Caco-2 (cell line): ENCODE measurements at regions not wholly inside any gene's neighbourhood (a gene's known extent, or its start where the extent isn't known, plus 50 kb on each side); places are given as distances from the start of the nearest gene placed in this dataset.

Experiments
- BruUV-seq: library from RNA; stranded (reverse); fragments of 400-500 nt; replicated peaks from 2 replicates; lab custom pipeline; 2021; lab: Mats Ljungman, UMichigan
- CTCF ChIA-PET: fragments of 300-600 bp; sonication (Branson Sonifier 250); formaldehyde crosslinking; loops from one replicate; lab custom pipeline; 2022; ENCODE audit warnings: antibody characterized with exemption; lab: Charles Lee
- POLR2A ChIA-PET: fragments of 300-600 bp; sonication (Branson Sonifier 250); formaldehyde crosslinking; loops from one replicate; lab custom pipeline; 2022; ENCODE audit warnings: antibody characterized with exemption; lab: Charles Lee
- DNase-seq, 2 experiments: peaks; one replicate each; pipeline versions ENCODE4 v3.0.0 to v3.0.0-alpha.2; 2020 to 2022
- H3K27me3 ChIP-seq: replicated peaks from 2 replicates; pipeline ENCODE4 v1.6.0; 2011; ENCODE audit warnings: low read length; ENCODE audit not compliant: control insufficient read depth, insufficient read depth
- H3K36me3 ChIP-seq: 2 replicates; pipeline ENCODE4 v1.5.1; 2011; ENCODE audit warnings: low read length; ENCODE audit not compliant: control insufficient read depth, insufficient read depth
- H3K4me1 ChIP-seq: fragments of 250-450 bp; sonication (Bioruptor Pico); 2 replicates; pipeline ENCODE4 v1.5.1; 2020; ENCODE audit warnings: mild to moderate bottlenecking
- H3K4me3 ChIP-seq: 2 replicates; pipeline ENCODE4 v1.5.1; 2011; ENCODE audit warnings: low read depth, mild to moderate bottlenecking, control low read depth, low read length
- H3K9me3 ChIP-seq: fragments of 250-450 bp; sonication (Bioruptor Pico); 2 replicates; pipeline ENCODE4 v1.5.1; 2020; ENCODE audit warnings: mild to moderate bottlenecking, moderate library complexity
- H3K27ac Mint-ChIP-seq: one replicate; pipeline ENCODE4 v1.8.0; 2022; ENCODE audit warnings: mixed read lengths; ENCODE audit not compliant: unreplicated experiment
- H3K27me3 Mint-ChIP-seq: one replicate; pipeline ENCODE4 v1.8.0; 2022; ENCODE audit warnings: mixed read lengths; ENCODE audit not compliant: insufficient read depth, unreplicated experiment
- H3K36me3 Mint-ChIP-seq: one replicate; pipeline ENCODE4 v1.8.0; 2022; ENCODE audit warnings: mild to moderate bottlenecking, mixed read lengths; ENCODE audit not compliant: insufficient read depth, unreplicated experiment
- H3K4me1 Mint-ChIP-seq: one replicate; pipeline ENCODE4 v1.8.0; 2022; ENCODE audit warnings: low read depth, mixed read lengths; ENCODE audit not compliant: unreplicated experiment
- H3K4me3 Mint-ChIP-seq: one replicate; pipeline ENCODE4 v1.8.0; 2022; ENCODE audit warnings: mild to moderate bottlenecking, moderate library complexity, mixed read lengths; ENCODE audit not compliant: unreplicated experiment
- H3K9me3 Mint-ChIP-seq: one replicate; pipeline ENCODE4 v1.8.0; 2022; ENCODE audit warnings: mixed read lengths; ENCODE audit not compliant: unreplicated experiment
- CTCF ChIP-seq, 2 experiments: fragments of 200-600 bp in 1 of 2; IDR thresholded peaks; 1 replicate in 1 of 2; 2 replicates in 1 of 2; pipeline versions ENCODE4 v1.5.1 to v1.8.0; 2011 to 2022; ENCODE audit warnings: antibody characterized with exemption in 1 of 2, control low read depth in 1 of 2, inconsistent platforms in 1 of 2, low read depth in 1 of 2, low read length in 1 of 2, mild to moderate bottlenecking in 1 of 2, moderate library complexity in 1 of 2; ENCODE audit not compliant: insufficient read depth in 1 of 2, severe bottlenecking in 1 of 2, unreplicated experiment in 1 of 2
- intact Hi-C: fragments of 100-400 bp; cut with micrococcal nuclease; formaldehyde crosslinking; loops from one replicate; pipeline ENCODE4 v1.10.0; 2022; ENCODE audit not compliant: unreplicated experiment

- no peaks in the 10 kb centered on the region for H3K9me3 Mint-ChIP-seq
- BruUV-seq = no TSS peak
- no peaks in the 10 kb centered on the region for H3K27me3 Mint-ChIP-seq
- no peaks in the 10 kb centered on the region for H3K9me3 ChIP-seq
- ChIA-PET CTCF (no interaction called here), POLR2A (no interaction called here)
- intact Hi-C loops = no loop called here
- H3K4me1 Mint-ChIP-seq = no peaks in the 10 kb centered on the region
- no peak overlapping the region for H3K4me3 ChIP-seq
- H3K36me3 ChIP-seq = no peaks in the 10 kb centered on the region
- no peak overlapping the region for H3K27ac Mint-ChIP-seq
- H3K27me3 ChIP-seq = no peaks in the 10 kb centered on the region
- no peak for TF ChIP-seq CTCF (IDR thresholded peaks at IDR 0.05; ENCODE audit: insufficient read depth in 1 of 2, low read depth in 1 of 2, low read length in 1 of 2, severe bottlenecking in 1 of 2, unreplicated experiment in 1 of 2)
- no peak for DNase-seq
- no peaks in the 10 kb centered on the region for H3K36me3 Mint-ChIP-seq
- H3K4me3 Mint-ChIP-seq = no peak overlapping the region
- no peaks in the 10 kb centered on the region for H3K4me1 ChIP-seq
These were observed 506.8 kb downstream of the NFIB start for GRCh38 chr9:13807118-13807517.

- no peaks in the 10 kb centered on the region for H3K36me3 Mint-ChIP-seq
- H3K4me1 ChIP-seq = no peaks in the 10 kb centered on the region
- no peaks in the 10 kb centered on the region for H3K27me3 Mint-ChIP-seq
- no peaks in the 10 kb centered on the region for H3K9me3 Mint-ChIP-seq
- H3K36me3 ChIP-seq = no peaks in the 10 kb centered on the region
- intact Hi-C loops = no loop called here
- H3K27me3 ChIP-seq = no peaks in the 10 kb centered on the region
- BruUV-seq = no TSS peak
- DNase-seq = no peak
- ChIA-PET POLR2A (no interaction called here), CTCF (no interaction called here)
- no peaks in the 10 kb centered on the region for H3K9me3 ChIP-seq
- no peak overlapping the region for H3K27ac Mint-ChIP-seq
- no peaks in the 10 kb centered on the region for H3K4me1 Mint-ChIP-seq
- TF ChIP-seq CTCF (IDR thresholded peaks at IDR 0.05; ENCODE audit: insufficient read depth in 1 of 2, low read depth in 1 of 2, low read length in 1 of 2, severe bottlenecking in 1 of 2, unreplicated experiment in 1 of 2) = no peak
- H3K4me3 ChIP-seq = no peak overlapping the region
- H3K4me3 Mint-ChIP-seq = no peak overlapping the region
These were observed 507.2 kb downstream of the NFIB start for GRCh38 chr9:13806714-13807113.

- intact Hi-C loops = no loop called here
- H3K36me3 ChIP-seq = no peaks in the 10 kb centered on the region
- H3K36me3 Mint-ChIP-seq = no peaks in the 10 kb centered on the region
- ChIA-PET POLR2A (no interaction called here), CTCF (no interaction called here)
- H3K27me3 Mint-ChIP-seq = no peaks in the 10 kb centered on the region
- no peaks in the 10 kb centered on the region for H3K27me3 ChIP-seq
- H3K27ac Mint-ChIP-seq = no peak overlapping the region
- H3K4me1 ChIP-seq = no peaks in the 10 kb centered on the region
- H3K9me3 Mint-ChIP-seq = no peaks in the 10 kb centered on the region
- no TSS peak for BruUV-seq
- no peak for DNase-seq
- H3K4me3 ChIP-seq = no peak overlapping the region
- TF ChIP-seq CTCF (IDR thresholded peaks at IDR 0.05; ENCODE audit: insufficient read depth in 1 of 2, low read depth in 1 of 2, low read length in 1 of 2, severe bottlenecking in 1 of 2, unreplicated experiment in 1 of 2) = no peak
- no peaks in the 10 kb centered on the region for H3K9me3 ChIP-seq
- H3K4me1 Mint-ChIP-seq = no peaks in the 10 kb centered on the region
- H3K4me3 Mint-ChIP-seq = no peak overlapping the region
These were observed 508.4 kb downstream of the NFIB start for GRCh38 chr9:13805546-13805945.
